GM12892 (cell line): ENCODE measurements at regions not wholly inside any gene's neighbourhood (a gene's known extent, or its start where the extent isn't known, plus 50 kb on each side); places are given as distances from the start of the nearest gene placed in this dataset.

Experiments
- POLR2A ChIP-seq: IDR thresholded peaks from 2 replicates; pipeline ENCODE4 v1.6.1; 2011; ENCODE audit warnings: low read depth, low read length, control low read depth
- POLR2AphosphoS5 ChIP-seq: IDR thresholded peaks from 2 replicates; pipeline ENCODE4 v1.6.1; 2011; ENCODE audit warnings: low read depth, low read length, control low read depth
- TAF1 ChIP-seq: IDR thresholded peaks from 2 replicates; pipeline ENCODE4 v1.6.1; 2011; ENCODE audit warnings: low read depth, mild to moderate bottlenecking, control low read depth, low read length, borderline replicate concordance

DNA sequence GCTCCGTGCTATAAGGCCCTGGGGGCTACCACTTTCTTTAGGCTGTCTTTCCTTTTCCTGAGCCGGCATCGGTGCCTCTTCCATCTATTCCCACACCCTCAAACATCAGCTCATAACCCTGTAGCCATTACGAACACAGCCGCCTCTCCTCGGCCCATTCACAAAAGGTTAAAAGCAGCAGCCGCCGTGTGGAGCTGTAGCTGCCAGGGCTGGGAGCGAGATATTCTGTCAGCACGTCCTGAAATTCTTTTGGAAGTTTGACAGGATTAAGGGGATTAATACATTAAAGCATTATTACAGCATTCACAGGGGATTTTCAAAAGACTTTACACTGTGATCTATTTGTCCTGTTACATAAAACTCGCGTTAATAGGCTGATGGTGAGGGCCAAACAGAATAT is 428.2 kb downstream of the CDK5RAP2 start:
- no peak for TF ChIP-seq TAF1
- TF ChIP-seq POLR2A = no peak
- no peak for TF ChIP-seq POLR2AphosphoS5
